ENCODE measurements at regions not wholly inside any gene's neighbourhood (a gene's known extent, or its start where the extent isn't known, plus 50 kb on each side); places are given as distances from the start of the nearest gene placed in this dataset.

- H3K27ac ChIP-seq, result no peak overlapping the region
- CTCF ChIA-PET, result no interaction called here
- peak; percentile 24 for DNase-seq (ENCODE audit: low spot score)
These were observed 427.2 kb downstream of the FAT4 start for GRCh38 chr4:125741825-125742452.

GRCh38 chr4:125744891-125745364 is 430.2 kb downstream of the FAT4 start:
- no peak overlapping the region for H3K27ac ChIP-seq
- no peak for DNase-seq (ENCODE audit: low spot score)
- ChIA-PET CTCF (no interaction called here), POLR2A (ENCODE audit: low non-redundant PET) (no interaction called here)
- TF ChIP-seq CTCF (conservative IDR thresholded peaks at IDR 0.05; ENCODE audit: low read depth), result no peak

More at GRCh38 chr4:125741825-125742452, 427.2 kb downstream of the FAT4 start:
- POLR2A ChIA-PET (ENCODE audit: low non-redundant PET), result no interaction called here
- TF ChIP-seq CTCF (conservative IDR thresholded peaks at IDR 0.05; ENCODE audit: low read depth), result peak; percentile 56

- TF ChIP-seq CTCF (conservative IDR thresholded peaks at IDR 0.05; ENCODE audit: low read depth), result no peak
- POLR2A ChIA-PET (ENCODE audit: low non-redundant PET), result no interaction called here
These were observed 434.6 kb downstream of the FAT4 start for GRCh38 chr4:125749354-125749753.

GRCh38 chr4:125750399-125750798 is 435.6 kb downstream of the FAT4 start:
- no peak for TF ChIP-seq CTCF (conservative IDR thresholded peaks at IDR 0.05; ENCODE audit: low read depth)
- ChIA-PET CTCF (no interaction called here), POLR2A (ENCODE audit: low non-redundant PET) (no interaction called here)
- DNase-seq (ENCODE audit: low spot score), result no peak
- H3K27ac ChIP-seq, result no peak overlapping the region

More at GRCh38 chr4:125749354-125749753, 434.6 kb downstream of the FAT4 start:
- CTCF ChIA-PET, result no interaction called here
- no peak for DNase-seq (ENCODE audit: low spot score)
- H3K27ac ChIP-seq, result no peak overlapping the region

- H3K27ac ChIP-seq, result no peak overlapping the region
- POLR2A ChIA-PET (ENCODE audit: low non-redundant PET), result no interaction called here
- no peak for DNase-seq (ENCODE audit: low spot score)
- no peak for TF ChIP-seq CTCF (conservative IDR thresholded peaks at IDR 0.05; ENCODE audit: low read depth)
- CTCF ChIA-PET, result interaction anchor here (0.5 kb wide), 1 partner anchor 968 kb away, joined by 3 read pairs; no protein-coding TSS in a partner anchor
These were observed 436.2 kb downstream of the FAT4 start for GRCh38 chr4:125750828-125751466.

- no peak overlapping the region for H3K27ac ChIP-seq
- POLR2A ChIA-PET (ENCODE audit: low non-redundant PET), result no interaction called here
- CTCF ChIA-PET, result interaction anchor here (0.7 kb wide), 1 partner anchor 1398 kb away, joined by 3 read pairs; no protein-coding TSS in a partner anchor
- TF ChIP-seq CTCF (conservative IDR thresholded peaks at IDR 0.05; ENCODE audit: low read depth), result no peak
- no peak for DNase-seq (ENCODE audit: low spot score)
These were observed 443.7 kb downstream of the FAT4 start for GRCh38 chr4:125758438-125758837.

Measured in RWPE1 (cell line).